Cardiac septum (tissue), 1 donor: ENCODE measurements at regions not wholly inside any gene's neighbourhood (a gene's known extent, or its start where the extent isn't known, plus 50 kb on each side); places are given as distances from the start of the nearest gene placed in this dataset.
"Not testable (repeated sequence)": the region's sequence is repeated elsewhere in the genome, so short reads cannot be mapped to it uniquely, and the experiment has no call there.

Experiments
- DNase-seq: peaks from one replicate; pipeline ENCODE4 v3.0.0-alpha.2; 2020; ENCODE audit warnings: low spot score
- intact Hi-C: fragments of 100-400 bp; cut with DNase I; formaldehyde crosslinking; loops from one replicate; pipeline ENCODE4 v1.14.0; 2022
- donor health status: DM: no; HTN: no; CAD: no.

GRCh38 chr5:162882629-162883028, 554.8 kb upstream of the CCNG1 start:
- DNase-seq: no peak
- intact Hi-C loops: no loop called here

DNA sequence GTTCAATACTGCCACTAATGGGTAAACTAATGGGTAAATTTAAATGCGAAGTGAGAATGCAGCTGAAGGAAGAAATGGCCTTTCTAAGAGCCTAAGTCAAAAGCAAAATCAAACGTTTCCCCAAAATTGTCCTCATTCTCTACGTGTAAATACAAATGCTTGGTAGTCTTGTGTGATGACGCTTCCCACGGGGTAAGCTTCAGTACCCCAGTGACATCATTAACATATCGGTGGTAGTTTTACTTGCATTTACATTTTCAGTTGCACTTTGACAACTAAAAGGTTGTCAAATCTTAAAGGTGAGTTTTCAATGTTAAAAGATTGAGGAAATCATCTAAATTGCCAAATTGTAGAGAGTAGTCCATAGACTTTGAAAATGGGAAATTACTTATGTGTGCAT, 550.7 kb upstream of the CCNG1 start:
- DNase-seq: no peak
- intact Hi-C loops: no loop called here

- no peak for DNase-seq
- intact Hi-C loops: no loop called here
Measured at GRCh38 chr5:162888268-162888667, 549.1 kb upstream of the CCNG1 start.

DNA sequence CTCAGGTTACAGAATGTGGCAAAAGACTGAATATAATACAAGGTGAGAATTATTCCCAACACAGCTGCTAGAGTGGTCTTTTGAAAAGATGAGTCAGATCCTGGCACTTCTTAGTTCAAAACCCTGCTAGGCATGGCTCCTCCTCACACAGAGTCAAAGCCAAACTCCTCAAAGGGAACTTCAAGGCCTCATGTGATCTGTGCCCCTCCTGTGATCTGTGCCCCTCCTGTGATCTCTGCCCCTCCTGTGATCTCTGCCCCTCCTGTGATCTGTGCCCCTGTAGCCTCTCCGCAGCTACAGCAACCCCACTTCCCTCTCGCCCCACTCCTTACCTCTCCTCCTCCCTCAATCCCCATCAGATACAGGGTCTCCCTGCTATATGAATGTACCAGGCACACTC, 525.5 kb upstream of the CCNG1 start:
- intact Hi-C loops: no loop called here
- no peak for DNase-seq

DNA sequence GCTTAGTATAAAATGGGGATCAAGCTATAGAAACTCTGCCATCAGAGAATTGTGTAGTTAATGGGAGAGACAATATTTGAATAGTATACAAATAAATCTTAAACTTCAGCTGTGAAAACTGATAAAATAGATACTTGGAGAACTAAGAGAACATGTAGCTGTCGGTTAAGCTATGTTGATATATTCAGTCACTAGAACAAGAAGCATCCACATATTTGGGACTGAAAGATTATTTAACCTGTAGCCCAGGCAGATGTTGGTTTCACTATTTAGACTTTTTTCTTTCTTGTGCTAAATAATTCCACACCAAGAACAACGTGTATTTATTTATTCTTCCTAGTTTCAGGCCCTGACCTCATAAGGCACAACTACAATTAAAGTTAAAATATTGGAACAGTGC, 521.0 kb upstream of the CCNG1 start:
- intact Hi-C loops: no loop called here
- DNase-seq: no peak

- DNase-seq: no peak
- intact Hi-C loops: no loop called here
Measured at GRCh38 chr5:162929104-162929503, 508.3 kb upstream of the CCNG1 start.

- DNase-seq: no peak
- intact Hi-C loops: no loop called here
Measured at GRCh38 chr5:162931501-162931900, 505.9 kb upstream of the CCNG1 start.

DNA sequence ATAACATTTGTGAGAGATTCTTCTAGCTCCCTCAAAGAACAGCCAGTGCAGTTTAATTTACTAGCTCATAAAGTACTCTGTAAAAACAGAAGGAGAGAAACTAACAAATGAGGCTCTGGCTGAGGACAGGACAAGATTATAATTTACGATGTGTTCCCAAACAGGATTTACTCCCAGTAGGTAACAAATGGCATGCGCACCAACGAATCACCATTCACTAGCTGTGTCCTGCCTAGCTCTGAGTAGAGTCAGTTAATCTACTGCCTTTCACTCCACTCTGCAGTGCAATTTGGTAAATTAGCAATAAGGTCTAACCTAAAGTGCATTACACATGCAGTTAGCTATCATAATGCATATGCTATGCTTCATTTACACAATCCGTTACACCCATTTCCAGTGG, 497.4 kb upstream of the CCNG1 start:
- intact Hi-C loops: no loop called here
- no peak for DNase-seq

DNA sequence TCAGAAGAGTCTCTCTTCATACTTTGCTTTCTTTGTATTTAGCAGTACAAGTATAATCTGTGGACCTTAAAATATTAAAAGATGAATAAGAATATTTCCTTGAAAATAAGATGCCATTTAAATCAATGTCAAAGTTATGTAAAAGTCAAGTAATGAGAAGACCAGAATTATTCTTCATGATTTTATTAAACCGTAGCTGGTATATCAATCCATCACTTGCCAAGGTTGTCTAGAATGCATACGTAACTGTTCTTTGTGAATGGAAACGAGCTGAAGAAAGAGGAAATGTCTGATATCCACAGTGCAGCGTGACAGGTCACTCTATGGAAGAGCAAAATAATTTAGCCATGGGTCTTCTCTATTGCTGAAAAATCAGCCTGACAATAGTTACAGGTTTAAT, 488.7 kb upstream of the CCNG1 start:
- no peak for DNase-seq

DNA sequence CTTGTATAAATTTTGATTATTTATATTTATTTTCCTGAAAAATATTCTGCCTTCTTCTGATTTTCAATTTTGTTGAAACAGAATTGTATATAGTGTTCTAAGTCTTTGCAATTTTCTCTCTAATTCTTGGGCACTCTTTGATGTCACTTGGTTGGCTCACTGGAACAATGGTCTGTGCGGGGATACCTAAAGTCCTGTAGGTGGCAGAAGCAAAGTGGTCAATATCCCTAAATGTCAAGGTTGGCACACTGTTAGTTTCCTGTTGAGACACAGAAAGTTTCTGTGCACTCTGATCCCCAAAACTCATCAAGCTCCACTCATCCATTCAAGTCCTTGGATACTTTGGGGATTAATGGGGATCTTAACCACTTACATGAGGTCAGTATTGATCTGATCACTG, 480.8 kb upstream of the CCNG1 start:
- intact Hi-C loops: no loop called here

More for the DNA sequence above, 488.7 kb upstream of the CCNG1 start:
- intact Hi-C loops: no loop called here

GRCh38 chr5:162964144-162964543, 473.3 kb upstream of the CCNG1 start:
- intact Hi-C loops, DNase-seq: not testable (repeated sequence)

More for the DNA sequence above, 480.8 kb upstream of the CCNG1 start:
- no peak for DNase-seq

DNA sequence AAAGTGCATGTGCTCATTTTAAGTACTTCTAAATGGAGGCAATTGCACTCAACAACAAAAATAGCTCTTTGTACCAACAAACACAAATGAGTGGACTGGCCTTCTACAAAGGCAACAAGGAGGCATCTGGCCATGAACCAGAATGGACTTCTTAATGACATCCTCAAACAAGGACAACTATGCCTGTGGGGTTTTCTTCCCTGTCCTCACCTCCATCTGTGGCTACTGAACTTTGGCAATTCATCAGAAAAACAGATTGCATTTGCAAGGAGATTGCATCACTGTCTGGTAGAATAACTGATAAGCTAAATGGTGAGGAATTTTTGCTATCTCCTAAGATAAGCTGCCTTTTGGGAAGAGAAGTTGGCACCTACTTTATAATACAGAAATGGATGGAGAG, 447.3 kb upstream of the CCNG1 start:
- intact Hi-C loops: no loop called here
- no peak for DNase-seq

- intact Hi-C loops: no loop called here
- no peak for DNase-seq
Measured at GRCh38 chr5:162990856-162991497, 446.4 kb upstream of the CCNG1 start.

DNA sequence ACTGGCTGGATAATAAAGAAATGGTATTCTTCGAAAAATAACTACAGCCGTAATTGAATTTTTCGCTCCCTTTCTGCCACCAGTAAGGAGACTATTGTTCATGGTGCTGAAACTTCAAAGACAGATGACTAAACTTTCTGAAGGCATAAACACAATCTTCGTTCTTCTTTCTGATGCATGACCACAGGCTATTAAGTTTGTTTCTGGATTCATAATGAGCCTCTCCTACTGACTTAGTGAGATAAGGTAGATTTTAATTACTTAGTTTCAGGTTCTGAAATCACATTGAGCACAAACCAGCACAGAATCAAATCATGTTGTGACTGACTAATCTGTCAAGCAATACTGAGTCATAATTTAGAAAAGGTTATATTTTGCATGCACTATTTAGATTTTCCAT, 441.8 kb upstream of the CCNG1 start:
- intact Hi-C loops: no loop called here
- DNase-seq: no peak

DNA sequence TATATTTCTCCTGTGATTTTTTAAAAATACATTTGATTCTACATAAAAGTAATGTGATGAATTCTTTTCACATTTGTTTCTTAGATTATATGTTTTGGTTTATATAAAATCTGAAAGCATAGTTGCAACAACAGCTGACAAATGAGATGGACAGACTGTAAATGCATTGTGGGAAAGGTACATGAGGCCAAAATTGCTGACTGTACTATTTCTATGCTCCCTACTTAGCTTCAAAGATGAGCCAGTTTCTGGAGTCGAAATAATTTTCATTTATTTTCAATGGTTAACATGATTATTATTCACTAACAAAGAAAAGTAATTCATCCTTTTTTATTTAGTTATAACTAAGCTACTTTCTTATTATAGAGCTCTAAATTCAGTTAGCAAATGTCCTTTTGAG, 441.3 kb upstream of the CCNG1 start:
- DNase-seq: no peak
- intact Hi-C loops: no loop called here

GRCh38 chr5:163005949-163006348, 431.4 kb upstream of the CCNG1 start:
- DNase-seq: no peak
- intact Hi-C loops: no loop called here

DNA sequence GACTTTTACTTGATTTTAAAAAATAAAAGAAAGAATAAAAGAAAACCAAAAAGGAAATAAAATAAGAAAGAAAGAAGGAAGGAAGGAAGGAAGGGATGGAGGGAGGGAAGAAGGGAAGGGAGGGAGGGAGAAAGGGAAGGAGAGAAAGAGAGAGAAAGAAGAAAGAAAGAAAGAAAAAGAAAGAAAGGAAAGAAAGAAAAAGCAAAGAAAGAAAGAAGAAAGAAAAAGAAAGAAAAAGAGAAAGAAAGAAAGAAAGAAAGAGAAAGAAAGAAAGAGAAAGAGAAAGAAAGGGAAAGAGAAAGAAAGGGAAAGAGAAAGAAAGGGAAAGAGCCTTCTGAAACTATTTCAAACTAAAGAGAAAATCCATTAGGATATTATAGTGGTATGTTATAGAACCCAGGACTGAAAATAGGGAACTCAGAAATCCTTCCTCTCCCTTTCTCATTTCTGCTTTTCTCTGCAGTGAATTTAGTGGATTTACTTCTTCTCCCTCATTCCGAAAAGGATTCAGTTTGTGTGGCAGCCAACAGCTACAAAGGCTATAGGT, 414.7 kb upstream of the CCNG1 start:
- intact Hi-C loops: no loop called here
- DNase-seq: no peak

- intact Hi-C loops: no loop called here
- no peak for DNase-seq
Measured at GRCh38 chr5:163023846-163024245, 413.5 kb upstream of the CCNG1 start.

DNA sequence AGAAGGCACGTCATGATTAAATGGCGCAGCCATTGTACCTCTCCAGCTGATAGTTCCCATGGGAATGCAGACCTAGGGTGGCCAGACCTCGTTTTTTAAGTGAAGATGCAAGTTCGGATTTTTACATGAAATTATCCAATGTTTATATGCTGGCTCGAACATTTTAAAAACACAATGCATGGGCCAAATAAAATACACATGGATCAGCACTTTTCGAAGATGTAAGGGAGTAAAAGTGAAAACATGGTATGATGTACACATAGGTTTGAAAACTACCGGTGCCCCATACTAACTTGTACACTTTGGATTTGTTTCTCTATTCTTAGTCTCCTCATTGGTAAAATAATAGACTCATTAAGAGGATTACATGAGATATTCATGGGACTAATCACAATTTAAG, 412.5 kb upstream of the CCNG1 start:
- intact Hi-C loops: no loop called here
- no peak for DNase-seq

DNA sequence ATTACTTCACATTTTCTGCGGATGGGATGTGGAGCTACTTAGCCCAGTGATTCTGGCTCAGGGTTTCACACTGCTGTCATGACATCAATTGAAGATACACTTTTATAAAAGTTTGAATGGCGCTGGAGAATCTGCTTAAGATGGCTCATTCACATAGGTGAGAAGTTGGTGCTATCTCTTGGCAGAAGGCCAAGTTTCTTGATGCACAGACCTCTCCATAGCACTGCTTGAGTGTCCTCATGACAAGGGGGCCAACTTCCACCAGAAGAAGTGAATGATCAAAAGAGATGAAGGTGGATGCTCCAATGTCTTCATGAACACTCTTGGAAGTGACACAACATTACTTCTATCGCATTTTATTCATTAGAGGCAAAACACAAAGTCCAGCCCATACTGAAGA, 403.7 kb upstream of the CCNG1 start:
- intact Hi-C loops: no loop called here

GRCh38 chr5:163041254-163041653, 396.1 kb upstream of the CCNG1 start:
- DNase-seq: no peak
- intact Hi-C loops: no loop called here

More for the DNA sequence above, 403.7 kb upstream of the CCNG1 start:
- no peak for DNase-seq

- DNase-seq: no peak
- intact Hi-C loops: no loop called here
Measured at GRCh38 chr5:163079618-163080017, 357.8 kb upstream of the CCNG1 start.
